Vagina (tissue), 2 donors: ENCODE measurements at regions not wholly inside any gene's neighbourhood (a gene's known extent, or its start where the extent isn't known, plus 50 kb on each side); places are given as distances from the start of the nearest gene placed in this dataset.

Source experiments
- DNase-seq, 2 donors: peaks; one replicate each; pipeline ENCODE4 v3.0.0-alpha.2; 2017; ENCODE audit errors: extremely low spot score in 2 of 2
- H3K27ac ChIP-seq: fragments of 200-600 bp; sonication (generic); one replicate; pipeline ENCODE4 v1.5.1; 2019
- H3K27me3 ChIP-seq: fragments of 200-600 bp; sonication (generic); one replicate; pipeline ENCODE4 v1.5.1; 2019
- H3K36me3 ChIP-seq, 2 donors: fragments of 200-600 bp; sonication (generic); one replicate each; pipeline ENCODE4 v1.5.1; 2017 to 2019
- H3K4me1 ChIP-seq: fragments of 200-600 bp; sonication (generic); one replicate; pipeline ENCODE4 v1.5.1; 2019
- H3K4me3 ChIP-seq, 2 donors: fragments of 200-600 bp; sonication (generic); 1 replicate in 1 of 2; 2 replicates in 1 of 2; pipeline ENCODE4 v1.5.1; 2016 to 2019
- H3K9me3 ChIP-seq: fragments of 200-600 bp; sonication (generic); one replicate; pipeline ENCODE4 v1.5.1; 2019
- CTCF ChIP-seq, 3 experiments: fragments of 450-650 bp in 2 of 3; fragments of 200-600 bp in 1 of 3; sonication (generic) in 1 of 3; IDR thresholded peaks; one replicate each; pipeline ENCODE4 v1.5.1; 2017 to 2019; ENCODE audit warnings: antibody characterized with exemption in 3 of 3, mild to moderate bottlenecking in 2 of 3, moderate library complexity in 2 of 3
- POLR2A ChIP-seq, 2 donors: fragments of 450-650 bp; IDR thresholded peaks; one replicate each; pipeline ENCODE4 v1.6.1; 2017; ENCODE audit warnings: antibody characterized with exemption in 2 of 2, mild to moderate bottlenecking in 2 of 2, moderate library complexity in 2 of 2
- POLR2AphosphoS5 ChIP-seq, 2 donors: sonication (generic); formaldehyde crosslinking; IDR thresholded peaks; one replicate each; pipeline ENCODE4 v1.9.0; 2017; ENCODE audit warnings: antibody characterized with exemption in 2 of 2, mild to moderate bottlenecking in 2 of 2, low read depth in 1 of 2; ENCODE audit not compliant: insufficient read depth in 1 of 2
- intact Hi-C: fragments of 100-400 bp; cut with DNase I; formaldehyde crosslinking; loops from one replicate; pipeline ENCODE4 v1.15.1; 2023

- intact Hi-C loops = no loop called here
- no peak overlapping the region for H3K4me3 ChIP-seq
- H3K27ac ChIP-seq = no peak overlapping the region
- H3K27me3 ChIP-seq = no peaks in the 10 kb centered on the region
- TF ChIP-seq POLR2AphosphoS5 (IDR thresholded peaks at IDR 0.05; ENCODE audit: insufficient read depth in 1 of 2, low read depth in 1 of 2) (no peak), CTCF (IDR thresholded peaks at IDR 0.05) (no peak), POLR2A (IDR thresholded peaks at IDR 0.05) (no peak)
- no peak for DNase-seq
- H3K9me3 ChIP-seq = no peaks in the 10 kb centered on the region
- no peaks in the 10 kb centered on the region for H3K4me1 ChIP-seq
- H3K36me3 ChIP-seq = no peaks in the 10 kb centered on the region
These were observed 112.5 kb upstream of the TBX18 start for GRCh38 chr6:84876723-84877514.

- H3K9me3 ChIP-seq = no peaks in the 10 kb centered on the region
- intact Hi-C loops = no loop called here
- H3K4me1 ChIP-seq = no peaks in the 10 kb centered on the region
- no peak overlapping the region for H3K4me3 ChIP-seq
- no peaks in the 10 kb centered on the region for H3K36me3 ChIP-seq
- DNase-seq = no peak
- TF ChIP-seq POLR2AphosphoS5 (IDR thresholded peaks at IDR 0.05; ENCODE audit: insufficient read depth in 1 of 2, low read depth in 1 of 2) (no peak), CTCF (IDR thresholded peaks at IDR 0.05) (no peak), POLR2A (IDR thresholded peaks at IDR 0.05) (no peak)
- no peaks in the 10 kb centered on the region for H3K27me3 ChIP-seq
- no peak overlapping the region for H3K27ac ChIP-seq
These were observed 108.8 kb upstream of the TBX18 start for GRCh38 chr6:84872996-84873723.

- Histone ChIP-seq H3K27ac (no peak overlapping the region), H3K4me3 (no peak overlapping the region), H3K4me1 (no peaks in the 10 kb centered on the region), H3K9me3 (no peaks in the 10 kb centered on the region), H3K36me3 (no peaks in the 10 kb centered on the region), H3K27me3 (no peaks in the 10 kb centered on the region)
- no peak for DNase-seq
- intact Hi-C loops = no loop called here
- TF ChIP-seq POLR2A (IDR thresholded peaks at IDR 0.05) (no peak), POLR2AphosphoS5 (IDR thresholded peaks at IDR 0.05; ENCODE audit: insufficient read depth in 1 of 2, low read depth in 1 of 2) (no peak), CTCF (IDR thresholded peaks at IDR 0.05) (no peak)
These were observed 107.5 kb upstream of the TBX18 start for GRCh38 chr6:84871925-84872324.

- no peak for DNase-seq
- TF ChIP-seq POLR2A (IDR thresholded peaks at IDR 0.05) = no peak
- TF ChIP-seq POLR2AphosphoS5 (IDR thresholded peaks at IDR 0.05; ENCODE audit: insufficient read depth in 1 of 2, low read depth in 1 of 2) = no peak
- no peak for TF ChIP-seq CTCF (IDR thresholded peaks at IDR 0.05)
- H3K27ac ChIP-seq = no peak overlapping the region
- H3K9me3 ChIP-seq = no peaks in the 10 kb centered on the region
- H3K4me1 ChIP-seq = no peaks in the 10 kb centered on the region
- no peaks in the 10 kb centered on the region for H3K27me3 ChIP-seq
- no peaks in the 10 kb centered on the region for H3K36me3 ChIP-seq
- intact Hi-C loops = no loop called here
- H3K4me3 ChIP-seq = no peak overlapping the region
These were observed 106.3 kb upstream of the TBX18 start for GRCh38 chr6:84870672-84871071.

GRCh38 chr6:84868149-84868548 is 103.8 kb upstream of the TBX18 start:
- no peak for TF ChIP-seq POLR2A (IDR thresholded peaks at IDR 0.05)
- TF ChIP-seq CTCF (IDR thresholded peaks at IDR 0.05) = no peak
- TF ChIP-seq POLR2AphosphoS5 (IDR thresholded peaks at IDR 0.05; ENCODE audit: insufficient read depth in 1 of 2, low read depth in 1 of 2) = no peak
- no peaks in the 10 kb centered on the region for H3K36me3 ChIP-seq
- no peaks in the 10 kb centered on the region for H3K9me3 ChIP-seq
- DNase-seq = no peak
- H3K27ac ChIP-seq = no peak overlapping the region
- H3K4me1 ChIP-seq = no peaks in the 10 kb centered on the region
- no peaks in the 10 kb centered on the region for H3K27me3 ChIP-seq
- no peak overlapping the region for H3K4me3 ChIP-seq
- intact Hi-C loops = no loop called here
